SK-N-MC (cell line): ENCODE measurements at regions not wholly inside any gene's neighbourhood (a gene's known extent, or its start where the extent isn't known, plus 50 kb on each side); places are given as distances from the start of the nearest gene placed in this dataset.

ENCODE experiments used
- EZH2 ChIP-seq: fragments of 200-600 bp; sonication (generic); IDR thresholded peaks from one replicate; pipeline ENCODE4 v1.6.1; 2017; ENCODE audit warnings: antibody characterized with exemption
- POLR2AphosphoS5 ChIP-seq: IDR thresholded peaks from 2 replicates; pipeline ENCODE4 v1.6.1; 2012; ENCODE audit warnings: mild to moderate bottlenecking, low read depth, low read length, borderline replicate concordance

DNA sequence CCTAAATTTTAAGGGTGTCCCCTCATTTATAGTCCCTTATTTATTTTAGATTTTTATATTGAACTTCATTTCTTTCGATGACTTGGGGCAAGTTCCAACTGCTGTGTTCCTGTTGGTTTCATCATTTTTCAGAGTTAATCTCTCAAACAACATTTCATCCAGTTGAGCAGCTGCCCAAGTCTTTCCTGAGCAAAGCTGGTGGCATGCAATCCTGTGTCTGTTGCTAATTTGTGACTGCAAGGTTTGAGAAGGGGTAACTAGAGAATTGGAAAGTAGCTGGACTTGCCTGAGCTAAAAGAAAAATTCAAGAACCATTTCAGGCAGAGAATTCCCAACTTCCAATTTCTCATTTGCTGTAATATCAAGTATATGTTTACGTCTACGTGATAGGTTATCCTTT is 881.5 kb upstream of the SLC35B3 start:
- TF ChIP-seq EZH2 = no peak
- no peak for TF ChIP-seq POLR2AphosphoS5
